ENCODE measurements at regions not wholly inside any gene's neighbourhood (a gene's known extent, or its start where the extent isn't known, plus 50 kb on each side); places are given as distances from the start of the nearest gene placed in this dataset.
A peak's percentile ranks its signal among the peaks of the same experiment; 100 is the strongest.

GRCh38 chr11:79940165-79940564 is 499.3 kb upstream of the TENM4 start:
- ATAC-seq (ENCODE audit: low read depth) (no peak), DNase-seq (peak; percentile 36)
- peak overlapping the region; percentile 87 for H2BK120ac ChIP-seq (ENCODE audit: low read depth, low read length)
- peak overlapping the region; percentile 23; the same call in 1 of the 2 replicates for H2AK5ac ChIP-seq (ENCODE audit: low read depth, low read length)
- peak overlapping the region in 1 of 2 experiments; percentile 40; a peak in 1 of 4 replicates for H4K8ac ChIP-seq (ENCODE audit: low read depth in 2 of 2, low read length in 2 of 2)
- ChIA-PET CTCF (no interaction called here), POLR2A (ENCODE audit: unreplicated experiment) (no interaction called here)
- H4K20me1 ChIP-seq (ENCODE audit: insufficient read depth, low read length): no peaks in the 10 kb centered on the region
- no peaks in the 10 kb centered on the region for H3K9me3 ChIP-seq (ENCODE audit: control insufficient read depth, insufficient read depth, low read length)
- peak overlapping the region; percentile 17 for H2AFZ ChIP-seq (replicated peaks; ENCODE audit: low read length, poor library complexity)
- no peaks in the 10 kb centered on the region for H3K27me3 ChIP-seq (ENCODE audit: control insufficient read depth, insufficient read depth, low read length)
- H4K5ac ChIP-seq (ENCODE audit: low read depth, low read length): no peak overlapping the region
- no peaks in the 10 kb centered on the region for H3K36me3 ChIP-seq (ENCODE audit: control insufficient read depth, insufficient read depth, low read length)
- TF ChIP-seq NFE2L2 (IDR thresholded peaks at IDR 0.05; ENCODE audit: low read depth, low read length) (no peak), USF2 (IDR thresholded peaks at IDR 0.05; ENCODE audit: low read depth, low read length) (0 out of 2 replicates have a peak, but pooled peaks have one; percentile 6)
- no peak overlapping the region for H3K4me3 ChIP-seq (ENCODE audit: insufficient read depth, low read depth, low read length)
- no peak overlapping the region for H2AK9ac ChIP-seq (replicated peaks; ENCODE audit: low read depth, low read length, poor library complexity)
- H3K14ac ChIP-seq (replicated peaks; ENCODE audit: low read depth, low read length): peak overlapping the region; percentile 76; the same call in 1 of the 2 replicates
- H3K23ac ChIP-seq (ENCODE audit: low read depth, low read length): no peak overlapping the region
- peaks cover 9% of the 10 kb centered on the region for H3K4me1 ChIP-seq (ENCODE audit: control insufficient read depth, insufficient read depth, low read length)
- peak overlapping the region; percentile 82 for H2BK20ac ChIP-seq (ENCODE audit: low read depth, low read length)
- in situ Hi-C loops (cut with MboI; ENCODE audit: low sequenced_read_pairs): no loop called here
- peak overlapping the region; percentile 24 for H4K91ac ChIP-seq (ENCODE audit: insufficient read depth, low read depth, low read length)
- no TSS peak for BruUV-seq (replicated peaks)
- H3K9me1 ChIP-seq (ENCODE audit: insufficient read depth, low read length): 0 out of 2 replicates have a peak, but pooled peaks cover 3% of the 10 kb centered on the region
- H2BK15ac ChIP-seq (ENCODE audit: low read depth, low read length): peak overlapping the region; percentile 6; the same call in 2 of the 3 replicates
- WGBS, 2 experiments (ENCODE audit: extremely low coverage in 2 of 2, insufficient read length in 1 of 2): 80% methylated on average over 2 of the region's 6 CpGs; no CpG with 5 or more reads in 1 of the 2 experiments
- H3K4me2 ChIP-seq (ENCODE audit: low read depth, low read length): no peak overlapping the region
- no peaks in the 10 kb centered on the region for H3K79me1 ChIP-seq (ENCODE audit: low read depth in 1 of 2, low read length in 2 of 2)
- intact Hi-C loops (cut with micrococcal nuclease): no loop called here
- dilution Hi-C loops (cut with HindIII; ENCODE audit: low sequenced_read_pairs, unreplicated experiment): no loop called here
- no peak overlapping the region for H3K56ac ChIP-seq (ENCODE audit: extremely low read depth, insufficient read depth, low read length)
- peak overlapping the region; percentile 62 for H3K4ac ChIP-seq (ENCODE audit: low read depth, low read length)
- H3K27ac ChIP-seq (ENCODE audit: insufficient read depth, low read length): no peak overlapping the region
- no peak overlapping the region for H3K9ac ChIP-seq (ENCODE audit: low read depth, low read length)
- H3K18ac ChIP-seq (ENCODE audit: low read depth, low read length): peak overlapping the region; percentile 41; the same call in 1 of the 2 replicates
- no peak overlapping the region for H2BK5ac ChIP-seq (ENCODE audit: low read depth, low read length, poor library complexity, severe bottlenecking)
